Immature natural killer cell (primary cell): ENCODE measurements at regions not wholly inside any gene's neighbourhood (a gene's known extent, or its start where the extent isn't known, plus 50 kb on each side); places are given as distances from the start of the nearest gene placed in this dataset.
A peak's percentile ranks its signal among the peaks of the same experiment; 100 is the strongest.

ENCODE experiments used
- DNase-seq, 3 donors: peaks; one replicate each; pipeline ENCODE4 v3.0.0; 2022; ENCODE audit warnings: mixed read lengths in 1 of 3
- H3K27ac Mint-ChIP-seq, 6 donors: one replicate each; pipeline ENCODE4 v1.8.0; 2020; ENCODE audit warnings: mixed read lengths in 6 of 6, mild to moderate bottlenecking in 5 of 6, inconsistent platforms in 4 of 6, moderate library complexity in 3 of 6
- H3K27me3 Mint-ChIP-seq, 3 donors: one replicate each; pipeline ENCODE4 v1.8.0; 2020 to 2021; ENCODE audit warnings: low read depth in 3 of 3, mild to moderate bottlenecking in 3 of 3, mixed read lengths in 3 of 3, moderate library complexity in 3 of 3, inconsistent platforms in 1 of 3
- H3K36me3 Mint-ChIP-seq, 3 donors: one replicate each; pipeline ENCODE4 v1.8.0; 2020; ENCODE audit warnings: mixed read lengths in 3 of 3, inconsistent platforms in 2 of 3, mild to moderate bottlenecking in 2 of 3
- H3K4me1 Mint-ChIP-seq, 2 donors: one replicate each; pipeline ENCODE4 v1.8.0; 2020; ENCODE audit warnings: inconsistent platforms in 2 of 2, mild to moderate bottlenecking in 2 of 2, mixed read lengths in 2 of 2, moderate library complexity in 1 of 2
- H3K4me3 Mint-ChIP-seq, 5 donors: one replicate each; pipeline ENCODE4 v1.8.0; 2020; ENCODE audit warnings: mild to moderate bottlenecking in 5 of 5, mixed read lengths in 5 of 5, inconsistent platforms in 3 of 5, moderate library complexity in 3 of 5
- H3K9me3 Mint-ChIP-seq, 6 donors: one replicate each; pipeline ENCODE4 v1.8.0; 2020; ENCODE audit warnings: mild to moderate bottlenecking in 6 of 6, mixed read lengths in 6 of 6, inconsistent platforms in 4 of 6, moderate library complexity in 3 of 6

GRCh38 chr2:204104811-204105210, 168.2 kb downstream of the ICOS start:
- Mint-ChIP-seq H3K27me3 (peaks cover 3 to 10% (median 4%) of the 10 kb centered on the region in 3 donors), H3K27ac (no peak overlapping the region), H3K36me3 (no peaks in the 10 kb centered on the region), H3K4me3 (no peak overlapping the region), H3K4me1 (peaks cover 16 to 17% of the 10 kb centered on the region in 2 donors), H3K9me3 (no peaks in the 10 kb centered on the region)
- no peak for DNase-seq

- H3K9me3 Mint-ChIP-seq = no peaks in the 10 kb centered on the region
- H3K27ac Mint-ChIP-seq = peak overlapping the region in 2 of 6 donors; percentile 6 to 59
- H3K4me3 Mint-ChIP-seq = peak overlapping the region; percentile 28 to 89 (median 83)
- H3K36me3 Mint-ChIP-seq = no peaks in the 10 kb centered on the region
- H3K4me1 Mint-ChIP-seq = peaks cover 36 to 39% of the 10 kb centered on the region in 2 donors
- peaks cover 4 to 25% (median 10%) of the 10 kb centered on the region in 3 donors for H3K27me3 Mint-ChIP-seq
- peak; percentile 37 to 61 (median 49) for DNase-seq
Measured at GRCh38 chr2:204108330-204108751, 171.8 kb downstream of the ICOS start.

- H3K4me1 Mint-ChIP-seq = peaks cover 36 to 41% of the 10 kb centered on the region in 2 donors
- H3K4me3 Mint-ChIP-seq = peak overlapping the region; percentile 80 to 89 (median 83)
- peaks cover 4 to 25% (median 10%) of the 10 kb centered on the region in 3 donors for H3K27me3 Mint-ChIP-seq
- no peaks in the 10 kb centered on the region for H3K36me3 Mint-ChIP-seq
- H3K27ac Mint-ChIP-seq = peak overlapping the region in 1 of 6 donors; percentile 6
- H3K9me3 Mint-ChIP-seq = no peaks in the 10 kb centered on the region
- DNase-seq = no peak
Measured at GRCh38 chr2:204108781-204109295, 172.3 kb downstream of the ICOS start.

- Mint-ChIP-seq H3K9me3 (no peaks in the 10 kb centered on the region), H3K27ac (peak overlapping the region in 2 of 6 donors; percentile 82 to 85), H3K4me3 (peak overlapping the region; percentile 80 to 89 (median 83)), H3K27me3 (peaks cover 7 to 25% (median 14%) of the 10 kb centered on the region in 3 donors), H3K36me3 (no peaks in the 10 kb centered on the region), H3K4me1 (peaks cover 44 to 49% of the 10 kb centered on the region in 2 donors)
- DNase-seq = peak in 1 of 3 donors; percentile 26
Measured at GRCh38 chr2:204109681-204110080, 173.1 kb downstream of the ICOS start.

- Mint-ChIP-seq H3K27ac (peak overlapping the region in 4 of 6 donors; percentile 33 to 85 (median 59)), H3K9me3 (no peaks in the 10 kb centered on the region), H3K4me1 (peaks cover 46 to 56% of the 10 kb centered on the region in 2 donors), H3K4me3 (peak overlapping the region; percentile 80 to 89 (median 83)), H3K27me3 (peaks cover 7 to 25% (median 14%) of the 10 kb centered on the region in 3 donors), H3K36me3 (no peaks in the 10 kb centered on the region)
- peak; percentile 60 to 66 (median 66) for DNase-seq
Measured at GRCh38 chr2:204110338-204110741, 173.8 kb downstream of the ICOS start.

GRCh38 chr2:204110751-204111516, 174.4 kb downstream of the ICOS start:
- Mint-ChIP-seq H3K4me1 (peaks cover 47 to 57% of the 10 kb centered on the region in 2 donors), H3K9me3 (no peaks in the 10 kb centered on the region), H3K4me3 (peak overlapping the region; percentile 80 to 89 (median 83)), H3K27ac (peak overlapping the region in 1 of 6 donors; percentile 85), H3K27me3 (peaks cover 7 to 25% (median 14%) of the 10 kb centered on the region in 3 donors), H3K36me3 (no peaks in the 10 kb centered on the region)
- no peak for DNase-seq

GRCh38 chr2:204112084-204112770, 175.7 kb downstream of the ICOS start:
- Mint-ChIP-seq H3K4me1 (peaks cover 47 to 57% of the 10 kb centered on the region in 2 donors), H3K4me3 (no peak overlapping the region), H3K27me3 (peaks cover 7 to 25% (median 12%) of the 10 kb centered on the region in 3 donors), H3K9me3 (no peaks in the 10 kb centered on the region), H3K36me3 (no peaks in the 10 kb centered on the region), H3K27ac (no peak overlapping the region)
- DNase-seq = no peak

GRCh38 chr2:204114295-204115136, 178.0 kb downstream of the ICOS start:
- H3K4me3 Mint-ChIP-seq = no peak overlapping the region
- H3K27me3 Mint-ChIP-seq = peaks cover 6 to 17% (median 12%) of the 10 kb centered on the region in 3 donors

GRCh38 chr2:204115137-204116056, 178.8 kb downstream of the ICOS start:
- Mint-ChIP-seq H3K9me3 (no peaks in the 10 kb centered on the region), H3K4me3 (no peak overlapping the region), H3K27ac (no peak overlapping the region), H3K27me3 (peaks cover 5 to 14% (median 6%) of the 10 kb centered on the region in 3 donors), H3K4me1 (peaks cover 25 to 34% of the 10 kb centered on the region in 2 donors), H3K36me3 (no peaks in the 10 kb centered on the region)
- DNase-seq = no peak

More at GRCh38 chr2:204114295-204115136, 178.0 kb downstream of the ICOS start:
- peaks cover 33 to 43% of the 10 kb centered on the region in 2 donors for H3K4me1 Mint-ChIP-seq
- H3K9me3 Mint-ChIP-seq = no peaks in the 10 kb centered on the region
- no peak overlapping the region for H3K27ac Mint-ChIP-seq
- no peaks in the 10 kb centered on the region for H3K36me3 Mint-ChIP-seq
- DNase-seq = no peak

- no peaks in the 10 kb centered on the region for H3K9me3 Mint-ChIP-seq
- no peak for DNase-seq
- peaks cover 5 to 14% (median 6%) of the 10 kb centered on the region in 3 donors for H3K27me3 Mint-ChIP-seq
- H3K4me3 Mint-ChIP-seq = no peak overlapping the region
- H3K4me1 Mint-ChIP-seq = peaks cover 16 to 25% of the 10 kb centered on the region in 2 donors
- no peak overlapping the region for H3K27ac Mint-ChIP-seq
- H3K36me3 Mint-ChIP-seq = no peaks in the 10 kb centered on the region
Measured at GRCh38 chr2:204116159-204116792, 179.7 kb downstream of the ICOS start.

GRCh38 chr2:204122425-204122824, 185.9 kb downstream of the ICOS start:
- no peaks in the 10 kb centered on the region for H3K4me1 Mint-ChIP-seq
- H3K27me3 Mint-ChIP-seq = peaks cover 3 to 8% (median 5%) of the 10 kb centered on the region in 3 donors

GRCh38 chr2:204124140-204124750, 187.7 kb downstream of the ICOS start:
- H3K27me3 Mint-ChIP-seq = peaks cover 3 to 8% (median 3%) of the 10 kb centered on the region in 3 donors
- H3K4me1 Mint-ChIP-seq = no peaks in the 10 kb centered on the region
- H3K27ac Mint-ChIP-seq = no peak overlapping the region
- no peak overlapping the region for H3K4me3 Mint-ChIP-seq
- no peaks in the 10 kb centered on the region for H3K36me3 Mint-ChIP-seq
- H3K9me3 Mint-ChIP-seq = no peaks in the 10 kb centered on the region
- no peak for DNase-seq

More at GRCh38 chr2:204122425-204122824, 185.9 kb downstream of the ICOS start:
- no peak overlapping the region for H3K27ac Mint-ChIP-seq
- H3K9me3 Mint-ChIP-seq = no peaks in the 10 kb centered on the region
- H3K4me3 Mint-ChIP-seq = no peak overlapping the region
- no peak for DNase-seq
- no peaks in the 10 kb centered on the region for H3K36me3 Mint-ChIP-seq
